PC-3 (cell line): ENCODE measurements at regions not wholly inside any gene's neighbourhood (a gene's known extent, or its start where the extent isn't known, plus 50 kb on each side); places are given as distances from the start of the nearest gene placed in this dataset.

ENCODE experiments used
- ATAC-seq: fragments of 200-7000 bp; cut with Tn5 transposase; 2 replicates; pipeline ENCODE4 v1.9.1; 2020; ENCODE audit warnings: mild to moderate bottlenecking, moderate library complexity
- BruUV-seq: library from RNA; stranded (reverse); fragments of 400-500 nt; replicated peaks from 2 replicates; lab custom pipeline; 2021; lab: Mats Ljungman, UMichigan
- CTCF ChIA-PET: fragments of 300-600 bp; sonication (Branson Sonifier 250); formaldehyde crosslinking; loops from one replicate; lab custom pipeline; 2022; ENCODE audit warnings: antibody characterized with exemption; lab: Charles Lee
- POLR2A ChIA-PET: fragments of 300-600 bp; sonication (Branson Sonifier 250); formaldehyde crosslinking; loops from one replicate; lab custom pipeline; 2022; ENCODE audit warnings: antibody characterized with exemption; ENCODE audit not compliant: unreplicated experiment; lab: Charles Lee
- DNase-seq: peaks from one replicate; pipeline ENCODE4 v3.0.0-alpha.2; 2015
- H2AFZ ChIP-seq: fragments of 300-600 bp; sonication (generic); 2 replicates; pipeline ENCODE4 v1.6.0; 2016; ENCODE audit warnings: antibody characterized with exemption, low read length
- H3F3A ChIP-seq: fragments of 300-600 bp; sonication (generic); one replicate; pipeline ENCODE4 v1.6.0; 2017; ENCODE audit warnings: antibody characterized with exemption, low read length, control low read depth, mild to moderate bottlenecking; ENCODE audit not compliant: unreplicated experiment
- H3K27ac ChIP-seq: fragments of 300-600 bp; sonication (generic); 2 replicates; pipeline ENCODE4 v1.5.1; 2016; ENCODE audit warnings: mild to moderate bottlenecking, low read length
- H3K27me3 ChIP-seq: fragments of 300-600 bp; sonication (generic); 2 replicates; pipeline ENCODE4 v1.6.1; 2016; ENCODE audit warnings: low read length, mixed read lengths
- H3K36me3 ChIP-seq: fragments of 300-600 bp; sonication (generic); 2 replicates; pipeline ENCODE4 v1.6.1; 2016; ENCODE audit warnings: low read depth, mixed run types, low read length, mixed read lengths
- H3K4me1 ChIP-seq: fragments of 300-600 bp; sonication (generic); 2 replicates; pipeline ENCODE4 v1.5.1; 2016; ENCODE audit warnings: low read length; ENCODE audit not compliant: insufficient read depth
- H3K4me2 ChIP-seq: fragments of 300-600 bp; sonication (generic); 2 replicates; pipeline ENCODE4 v1.6.0; 2016; ENCODE audit warnings: low read length
- H3K4me3 ChIP-seq: fragments of 300-600 bp; sonication (generic); 2 replicates; pipeline ENCODE4 v1.5.1; 2016; ENCODE audit warnings: mild to moderate bottlenecking, low read length, mixed read lengths
- H3K79me2 ChIP-seq: fragments of 300-600 bp; sonication (generic); 2 replicates; pipeline ENCODE4 v1.6.1; 2017; ENCODE audit warnings: low read length, mixed read lengths
- H3K9ac ChIP-seq: fragments of 300-600 bp; sonication (generic); 2 replicates; pipeline ENCODE4 v1.6.0; 2016; ENCODE audit warnings: mild to moderate bottlenecking, low read length
- H3K9me2 ChIP-seq: fragments of 300-600 bp; sonication (generic); replicated peaks from 2 replicates; pipeline ENCODE4 v1.6.1; 2016; ENCODE audit warnings: mixed run types, low read length, mixed read lengths
- H3K9me3 ChIP-seq: fragments of 300-600 bp; sonication (generic); 2 replicates; pipeline ENCODE4 v1.6.1; 2016; ENCODE audit warnings: low read length, mixed read lengths
- H4K20me1 ChIP-seq: fragments of 300-600 bp; sonication (generic); 2 replicates; pipeline ENCODE4 v1.6.1; 2016; ENCODE audit warnings: low read length, mixed read lengths
- CTCF ChIP-seq: fragments of 300-600 bp; sonication (generic); conservative IDR thresholded peaks from 2 replicates; pipeline ENCODE4 v1.5.1; 2017; ENCODE audit warnings: antibody characterized with exemption, low read depth, mild to moderate bottlenecking, low read length
- EZH2 ChIP-seq: fragments of 300-600 bp; sonication (generic); IDR thresholded peaks from one replicate; pipeline ENCODE4 v1.6.1; 2017; ENCODE audit warnings: antibody characterized with exemption, mild to moderate bottlenecking, low read length; ENCODE audit not compliant: unreplicated experiment
- EZH2phosphoT487 ChIP-seq: fragments of 300-600 bp; sonication (generic); IDR thresholded peaks from 2 replicates; pipeline ENCODE4 v1.6.1; 2018; ENCODE audit warnings: mild to moderate bottlenecking, antibody characterized with exemption, low read length, borderline replicate concordance
- intact Hi-C: fragments of 100-400 bp; cut with micrococcal nuclease; formaldehyde crosslinking; loops from 2 replicates; pipeline ENCODE4 v1.9.0; 2023

DNA sequence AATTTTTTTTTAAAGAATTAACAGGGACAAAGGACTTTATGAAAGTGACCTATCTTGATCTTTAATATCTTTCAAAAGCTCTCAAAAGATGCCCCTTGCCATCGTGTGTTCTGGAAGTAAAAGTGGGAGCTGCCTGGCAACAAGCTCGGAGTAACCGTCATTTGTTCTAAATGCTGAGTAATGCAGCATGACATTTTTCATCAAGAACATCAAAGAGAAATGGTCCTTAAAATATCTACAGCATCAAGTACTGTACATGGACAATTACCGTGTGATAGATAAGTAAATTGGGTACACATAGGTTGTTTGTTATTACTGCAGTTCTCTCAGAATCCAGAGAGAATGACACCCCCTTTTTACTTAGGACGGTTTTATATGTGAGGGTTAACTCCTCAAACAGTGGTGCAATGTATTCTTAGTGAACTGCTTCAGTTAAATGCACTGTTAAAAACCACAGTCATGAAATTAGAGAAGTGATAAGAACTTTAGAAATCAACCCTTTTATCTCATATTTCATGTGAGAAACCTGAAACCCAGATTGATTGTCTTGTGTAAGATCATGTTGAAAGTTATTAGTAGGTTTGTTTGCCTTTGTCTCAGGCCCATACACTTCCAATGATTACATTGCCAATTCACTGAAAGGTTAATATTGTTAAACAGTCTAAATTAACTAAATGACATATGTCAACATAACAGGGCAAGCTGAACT is 90.6 kb upstream of the HNMT start:
- H3K79me2 ChIP-seq, result no peaks in the 10 kb centered on the region
- no peaks in the 10 kb centered on the region for H3K9me2 ChIP-seq
- H2AFZ ChIP-seq, result 0 out of 2 replicates have a peak overlapping the region, but pooled peaks have one; percentile 30
- H3K4me1 ChIP-seq, result no peaks in the 10 kb centered on the region
- H3K27ac ChIP-seq, result no peak overlapping the region
- H3F3A ChIP-seq, result no peaks in the 10 kb centered on the region
- peaks cover 11% of the 10 kb centered on the region for H3K27me3 ChIP-seq
- intact Hi-C loops, result no loop called here
- H3K4me2 ChIP-seq, result no peak overlapping the region
- no peak overlapping the region for H3K4me3 ChIP-seq
- ChIA-PET POLR2A (no interaction called here), CTCF (no interaction called here)
- no TSS peak for BruUV-seq
- no peaks in the 10 kb centered on the region for H3K9me3 ChIP-seq
- TF ChIP-seq CTCF, result no peak
- no peak for TF ChIP-seq EZH2phosphoT487
- TF ChIP-seq EZH2, result no peak
- H3K36me3 ChIP-seq, result no peaks in the 10 kb centered on the region
- H3K9ac ChIP-seq, result no peak overlapping the region
- no peaks in the 10 kb centered on the region for H4K20me1 ChIP-seq
- ATAC-seq (0 out of 2 replicates have a peak, but pooled peaks have one; percentile 13), DNase-seq (peak; percentile 14)

DNA sequence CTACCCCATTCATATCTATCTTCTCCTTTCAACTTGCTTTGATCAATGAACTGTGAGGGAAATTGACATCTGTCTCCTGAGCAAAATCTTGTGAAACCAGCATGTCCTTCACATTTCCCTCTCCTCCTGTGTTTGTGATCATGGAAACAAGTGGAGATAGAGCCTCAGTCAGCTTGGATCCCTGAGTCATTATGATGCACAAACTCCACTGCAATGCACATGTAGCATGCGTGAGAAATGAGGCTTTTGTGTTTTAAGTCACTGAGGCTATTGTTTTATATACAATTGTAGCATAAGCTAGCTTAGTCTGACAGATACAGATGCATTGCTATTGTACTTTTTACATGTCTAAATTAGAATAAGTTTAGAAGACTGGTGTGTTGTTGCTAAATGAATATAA is 85.2 kb upstream of the HNMT start:
- POLR2A ChIA-PET, result no interaction called here
- H3K9me2 ChIP-seq, result no peaks in the 10 kb centered on the region
- no peak overlapping the region for H3K4me2 ChIP-seq
- H3K79me2 ChIP-seq, result no peaks in the 10 kb centered on the region
- H4K20me1 ChIP-seq, result no peaks in the 10 kb centered on the region
- H3K27ac ChIP-seq, result no peak overlapping the region
- no peaks in the 10 kb centered on the region for H3K9me3 ChIP-seq
- H3K36me3 ChIP-seq, result no peaks in the 10 kb centered on the region
- no TSS peak for BruUV-seq
- no peak overlapping the region for H3K4me3 ChIP-seq
- ATAC-seq (no peak), DNase-seq (no peak)
- no peaks in the 10 kb centered on the region for H3K27me3 ChIP-seq
- no peaks in the 10 kb centered on the region for H3K4me1 ChIP-seq
- CTCF ChIA-PET, result no interaction called here
- TF ChIP-seq CTCF (no peak), EZH2 (no peak), EZH2phosphoT487 (no peak)
- no peak overlapping the region for H3K9ac ChIP-seq
- no peak overlapping the region for H2AFZ ChIP-seq
- no peaks in the 10 kb centered on the region for H3F3A ChIP-seq
- intact Hi-C loops, result no loop called here

GRCh38 chr2:137881711-137882110 is 82.6 kb upstream of the HNMT start:
- BruUV-seq, result no TSS peak
- Histone ChIP-seq H3K9me3 (no peaks in the 10 kb centered on the region), H3K4me1 (no peaks in the 10 kb centered on the region), H3K4me3 (no peak overlapping the region), H3K79me2 (no peaks in the 10 kb centered on the region), H3K9ac (no peak overlapping the region), H3K4me2 (no peak overlapping the region), H3K27me3 (no peaks in the 10 kb centered on the region), H3K9me2 (no peaks in the 10 kb centered on the region), H2AFZ (no peak overlapping the region), H4K20me1 (no peaks in the 10 kb centered on the region), H3F3A (no peaks in the 10 kb centered on the region), H3K36me3 (no peaks in the 10 kb centered on the region), H3K27ac (no peak overlapping the region)
- POLR2A ChIA-PET, result no interaction called here
- DNase-seq (no peak), ATAC-seq (no peak)
- TF ChIP-seq EZH2phosphoT487 (no peak), CTCF (no peak), EZH2 (no peak)
- CTCF ChIA-PET, result no interaction called here
- intact Hi-C loops, result no loop called here
